IMR-90 (cell line): ENCODE measurements at regions not wholly inside any gene's neighbourhood (a gene's known extent, or its start where the extent isn't known, plus 50 kb on each side); places are given as distances from the start of the nearest gene placed in this dataset.
"Not testable (repeated sequence)": the region's sequence is repeated elsewhere in the genome, so short reads cannot be mapped to it uniquely, and the experiment has no call there.

Experiments
- BHLHE40 ChIP-seq: fragments of 150-350 bp; IDR thresholded peaks from 2 replicates; pipeline ENCODE4 v1.6.1; 2016; ENCODE audit warnings: mild to moderate bottlenecking, low read depth, low read length
- MAFK ChIP-seq: IDR thresholded peaks from 2 replicates; pipeline ENCODE4 v1.6.1; 2012; ENCODE audit warnings: low read depth, low read length, improper control_type of control experiment
- MXI1 ChIP-seq: IDR thresholded peaks from 2 replicates; pipeline ENCODE4 v1.6.1; 2012; ENCODE audit warnings: low read depth, mild to moderate bottlenecking, low read length, moderate library complexity, borderline replicate concordance
- NFE2L2 ChIP-seq: fragments of 150-350 bp; IDR thresholded peaks from 2 replicates; pipeline ENCODE4 v1.6.1; 2016; ENCODE audit warnings: low read depth, mild to moderate bottlenecking, low read length
- POLR2A ChIP-seq: IDR thresholded peaks from 2 replicates; pipeline ENCODE4 v1.6.1; 2012; ENCODE audit warnings: mild to moderate bottlenecking, low read depth, low read length
- RCOR1 ChIP-seq: IDR thresholded peaks from 2 replicates; pipeline ENCODE4 v1.6.1; 2012; ENCODE audit warnings: mild to moderate bottlenecking, low read length, improper control_type of control experiment; ENCODE audit not compliant: insufficient replicate concordance
- RFX5 ChIP-seq: IDR thresholded peaks from 2 replicates; pipeline ENCODE4 v1.8.0; 2012; ENCODE audit warnings: low read depth, mild to moderate bottlenecking, low read length, moderate library complexity
- SMC3 ChIP-seq: fragments of 150-350 bp; IDR thresholded peaks from 2 replicates; pipeline ENCODE4 v1.6.1; 2016; ENCODE audit warnings: low read depth, mild to moderate bottlenecking, antibody characterized with exemption, low read length, moderate library complexity
- TF ChIP-seq, protein P1 (sequence below): conservative IDR thresholded peaks from 2 replicates; pipeline ENCODE4 v1.5.1; 2012; ENCODE audit warnings: mild to moderate bottlenecking, low read depth, low read length, improper control_type of control experiment
- TF ChIP-seq, protein P2 (sequence below): fragments of 150-350 bp; IDR thresholded peaks from 2 replicates; pipeline ENCODE4 v1.6.1; 2017; ENCODE audit warnings: mild to moderate bottlenecking, antibody characterized with exemption, low read length, low read depth

DNA sequence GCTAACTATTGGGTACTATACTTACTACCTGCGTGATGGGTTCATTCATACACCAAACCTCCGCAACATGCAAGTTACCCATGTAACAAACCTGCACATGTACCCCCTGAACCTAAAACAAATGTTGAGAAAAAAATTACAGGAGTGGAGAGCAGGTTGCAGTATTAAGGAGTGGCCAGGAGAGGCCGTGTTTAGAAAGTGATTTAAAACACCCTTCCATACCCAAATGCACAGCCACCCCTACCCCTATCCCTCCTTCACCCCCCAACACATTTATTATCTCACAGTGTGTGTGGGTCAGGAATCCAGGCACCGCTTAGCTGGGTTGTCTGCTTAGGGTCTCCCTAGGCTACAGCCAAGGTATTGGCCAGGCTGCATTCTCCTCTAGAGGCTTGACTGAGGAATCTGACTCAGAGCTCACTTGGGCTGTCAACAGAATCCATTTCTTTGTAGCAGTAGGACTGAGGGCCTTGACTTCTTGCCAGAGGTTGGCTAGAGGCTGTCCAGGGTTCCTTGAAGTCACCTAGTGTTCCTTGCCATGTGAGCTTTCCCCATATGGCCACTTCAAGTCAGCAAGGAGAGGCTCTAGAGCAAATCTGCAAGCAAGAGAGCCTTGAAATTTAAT lies 115.3 kb upstream of the NBPF8 start:
- TF ChIP-seq, protein P1, sequence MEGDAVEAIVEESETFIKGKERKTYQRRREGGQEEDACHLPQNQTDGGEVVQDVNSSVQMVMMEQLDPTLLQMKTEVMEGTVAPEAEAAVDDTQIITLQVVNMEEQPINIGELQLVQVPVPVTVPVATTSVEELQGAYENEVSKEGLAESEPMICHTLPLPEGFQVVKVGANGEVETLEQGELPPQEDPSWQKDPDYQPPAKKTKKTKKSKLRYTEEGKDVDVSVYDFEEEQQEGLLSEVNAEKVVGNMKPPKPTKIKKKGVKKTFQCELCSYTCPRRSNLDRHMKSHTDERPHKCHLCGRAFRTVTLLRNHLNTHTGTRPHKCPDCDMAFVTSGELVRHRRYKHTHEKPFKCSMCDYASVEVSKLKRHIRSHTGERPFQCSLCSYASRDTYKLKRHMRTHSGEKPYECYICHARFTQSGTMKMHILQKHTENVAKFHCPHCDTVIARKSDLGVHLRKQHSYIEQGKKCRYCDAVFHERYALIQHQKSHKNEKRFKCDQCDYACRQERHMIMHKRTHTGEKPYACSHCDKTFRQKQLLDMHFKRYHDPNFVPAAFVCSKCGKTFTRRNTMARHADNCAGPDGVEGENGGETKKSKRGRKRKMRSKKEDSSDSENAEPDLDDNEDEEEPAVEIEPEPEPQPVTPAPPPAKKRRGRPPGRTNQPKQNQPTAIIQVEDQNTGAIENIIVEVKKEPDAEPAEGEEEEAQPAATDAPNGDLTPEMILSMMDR = not testable (repeated sequence)
- TF ChIP-seq MAFK, POLR2A, SMC3, RCOR1, BHLHE40, MXI1, NFE2L2, RFX5: not testable (repeated sequence)
- TF ChIP-seq, protein P2, sequence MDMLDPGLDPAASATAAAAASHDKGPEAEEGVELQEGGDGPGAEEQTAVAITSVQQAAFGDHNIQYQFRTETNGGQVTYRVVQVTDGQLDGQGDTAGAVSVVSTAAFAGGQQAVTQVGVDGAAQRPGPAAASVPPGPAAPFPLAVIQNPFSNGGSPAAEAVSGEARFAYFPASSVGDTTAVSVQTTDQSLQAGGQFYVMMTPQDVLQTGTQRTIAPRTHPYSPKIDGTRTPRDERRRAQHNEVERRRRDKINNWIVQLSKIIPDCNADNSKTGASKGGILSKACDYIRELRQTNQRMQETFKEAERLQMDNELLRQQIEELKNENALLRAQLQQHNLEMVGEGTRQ = not testable (repeated sequence)
